HG03139 (cell line): ENCODE measurements at regions not wholly inside any gene's neighbourhood (a gene's known extent, or its start where the extent isn't known, plus 50 kb on each side); places are given as distances from the start of the nearest gene placed in this dataset.

Experiments used
- ATAC-seq: cut with Tn5 transposase; IDR thresholded peaks from one replicate; pipeline ENCODE4 v1.9.1; 2021; ENCODE audit not compliant: unreplicated experiment

- ATAC-seq, result no peak
Observed at GRCh38 chr14:97379091-97379531, 581.9 kb downstream of the VRK1 start.

- no peak for ATAC-seq
Observed at GRCh38 chr14:97380539-97380941, 583.4 kb downstream of the VRK1 start.

GRCh38 chr14:97381309-97381708 is 584.1 kb downstream of the VRK1 start:
- no peak for ATAC-seq

GRCh38 chr14:97382616-97383226 is 585.5 kb downstream of the VRK1 start:
- no peak for ATAC-seq

GRCh38 chr14:97385727-97386126 is 588.5 kb downstream of the VRK1 start:
- no peak for ATAC-seq

- ATAC-seq, result no peak
Observed at GRCh38 chr14:97387252-97387874, 590.2 kb downstream of the VRK1 start.

- ATAC-seq, result no peak
Observed at GRCh38 chr14:97388408-97388807, 591.2 kb downstream of the VRK1 start.

GRCh38 chr14:97390096-97390724 is 593.0 kb downstream of the VRK1 start:
- no peak for ATAC-seq

GRCh38 chr14:97393244-97393643 is 596.1 kb downstream of the VRK1 start:
- ATAC-seq, result no peak

- ATAC-seq, result no peak
Observed at GRCh38 chr14:97395068-97395467, 597.9 kb downstream of the VRK1 start.

GRCh38 chr14:97401714-97402113 is 604.5 kb downstream of the VRK1 start:
- no peak for ATAC-seq

GRCh38 chr14:97402279-97402678 is 605.1 kb downstream of the VRK1 start:
- no peak for ATAC-seq

- no peak for ATAC-seq
Observed at GRCh38 chr14:97407701-97408407, 610.7 kb downstream of the VRK1 start.

- ATAC-seq, result no peak
Observed at GRCh38 chr14:97408503-97408902, 611.3 kb downstream of the VRK1 start.

GRCh38 chr14:97408937-97409815 is 612.0 kb downstream of the VRK1 start:
- ATAC-seq, result no peak

- ATAC-seq, result no peak
Observed at GRCh38 chr14:97410667-97411620, 613.8 kb downstream of the VRK1 start.

- ATAC-seq, result no peak
Observed at GRCh38 chr14:97411938-97412612, 614.9 kb downstream of the VRK1 start.

GRCh38 chr14:97413022-97413539 is 615.9 kb downstream of the VRK1 start:
- no peak for ATAC-seq
